Mesenchymal stem cell (in vitro differentiated cells and primary cell): ENCODE measurements at regions not wholly inside any gene's neighbourhood (a gene's known extent, or its start where the extent isn't known, plus 50 kb on each side); places are given as distances from the start of the nearest gene placed in this dataset.

ENCODE experiments used
- DNase-seq: peaks from one replicate; pipeline ENCODE4 v3.0.0-alpha.2; 2013
- H2AFZ ChIP-seq: one replicate; pipeline ENCODE4 v1.6.1; 2013; ENCODE audit warnings: low read depth, mild to moderate bottlenecking, control low read depth, inconsistent platforms, low read length, moderate library complexity
- H2AK5ac ChIP-seq: 2 replicates; pipeline ENCODE4 v1.6.1; 2013; ENCODE audit warnings: low read length, moderate library complexity, mild to moderate bottlenecking, inconsistent platforms; ENCODE audit not compliant: severe bottlenecking
- H2BK120ac ChIP-seq: one replicate; pipeline ENCODE4 v1.6.1; 2013; ENCODE audit warnings: low read depth, mild to moderate bottlenecking, inconsistent platforms, low read length, moderate library complexity
- H2BK12ac ChIP-seq, 2 experiments: one replicate each; pipeline ENCODE4 v1.6.1; 2013; ENCODE audit warnings: inconsistent platforms in 2 of 2, low read length in 2 of 2, mild to moderate bottlenecking in 2 of 2, moderate library complexity in 2 of 2, control low read depth in 1 of 2
- H2BK15ac ChIP-seq: one replicate; pipeline ENCODE4 v1.6.1; 2013; ENCODE audit warnings: mild to moderate bottlenecking, low read depth, inconsistent platforms; ENCODE audit not compliant: poor library complexity, severe bottlenecking
- H2BK5ac ChIP-seq: 2 replicates; pipeline ENCODE4 v1.6.1; 2013; ENCODE audit warnings: low read depth, mild to moderate bottlenecking, low read length, control low read depth, inconsistent platforms; ENCODE audit not compliant: poor library complexity, severe bottlenecking
- H3K14ac ChIP-seq, 2 experiments: one replicate each; pipeline ENCODE4 v1.6.1; 2013; ENCODE audit warnings: inconsistent platforms in 2 of 2, low read length in 2 of 2, control low read depth in 1 of 2, mild to moderate bottlenecking in 1 of 2, moderate library complexity in 1 of 2
- H3K18ac ChIP-seq, 2 experiments: one replicate each; pipeline ENCODE4 v1.6.1; 2013; ENCODE audit warnings: inconsistent platforms in 2 of 2, low read length in 2 of 2, control low read depth in 1 of 2, low read depth in 1 of 2, mild to moderate bottlenecking in 1 of 2
- H3K23ac ChIP-seq, 2 experiments: one replicate each; pipeline ENCODE4 v1.6.1; 2013; ENCODE audit warnings: inconsistent platforms in 2 of 2, low read length in 2 of 2, mild to moderate bottlenecking in 2 of 2, moderate library complexity in 2 of 2, control low read depth in 1 of 2
- H3K27ac ChIP-seq: 2 replicates; pipeline ENCODE4 v1.5.1; 2013; ENCODE audit warnings: mild to moderate bottlenecking, moderate library complexity, low read length, control low read depth, inconsistent platforms; ENCODE audit not compliant: poor library complexity, severe bottlenecking
- H3K27me3 ChIP-seq, 2 experiments: 2 replicates each; pipeline versions ENCODE4 v1.6.1 to v1.7.0; 2013; ENCODE audit warnings: low read length in 2 of 2, mild to moderate bottlenecking in 2 of 2, moderate library complexity in 2 of 2, control low read depth in 1 of 2, inconsistent platforms in 1 of 2; ENCODE audit not compliant: control insufficient read depth in 1 of 2, insufficient read depth in 1 of 2
- H3K36me3 ChIP-seq, 2 experiments: 2 replicates each; pipeline versions ENCODE4 v1.6.1 to v1.7.0; 2013; ENCODE audit warnings: low read length in 2 of 2, control low read depth in 1 of 2, inconsistent platforms in 1 of 2, low read depth in 1 of 2, mild to moderate bottlenecking in 1 of 2; ENCODE audit not compliant: insufficient read depth in 2 of 2, control insufficient read depth in 1 of 2
- H3K4ac ChIP-seq, 2 experiments: one replicate each; pipeline ENCODE4 v1.6.1; 2013; ENCODE audit warnings: inconsistent platforms in 2 of 2, low read length in 2 of 2, mild to moderate bottlenecking in 2 of 2, moderate library complexity in 2 of 2, control low read depth in 1 of 2, low read depth in 1 of 2
- H3K4me1 ChIP-seq: 2 replicates; pipeline ENCODE4 v1.6.1; 2013; ENCODE audit warnings: low read depth, low read length, control low read depth; ENCODE audit not compliant: control insufficient read depth, insufficient read depth
- H3K4me2 ChIP-seq: 2 replicates; pipeline ENCODE4 v1.6.1; 2013; ENCODE audit warnings: low read length, mild to moderate bottlenecking, inconsistent platforms; ENCODE audit not compliant: poor library complexity, severe bottlenecking
- H3K4me3 ChIP-seq, 2 experiments: 2 replicates each; pipeline versions ENCODE4 v1.5.1 to v1.7.0; 2013; ENCODE audit warnings: low read length in 2 of 2, mild to moderate bottlenecking in 2 of 2, control low read depth in 1 of 2, low read depth in 1 of 2; ENCODE audit not compliant: insufficient read depth in 1 of 2
- H3K79me1 ChIP-seq: replicated peaks from 2 replicates; pipeline ENCODE4 v1.6.1; 2013; ENCODE audit warnings: mild to moderate bottlenecking, control low read depth, low read length, inconsistent platforms; ENCODE audit not compliant: poor library complexity, severe bottlenecking
- H3K9ac ChIP-seq: 2 replicates; pipeline ENCODE4 v1.7.0; 2013; ENCODE audit warnings: mild to moderate bottlenecking, low read length, moderate library complexity
- H3K9me3 ChIP-seq: 2 replicates; pipeline ENCODE4 v1.7.0; 2013; ENCODE audit warnings: mild to moderate bottlenecking, low read length; ENCODE audit not compliant: control insufficient read depth
- H4K8ac ChIP-seq: one replicate; pipeline ENCODE4 v1.6.1; 2013; ENCODE audit warnings: inconsistent platforms, mild to moderate bottlenecking, low read length, moderate library complexity
- H4K91ac ChIP-seq: one replicate; pipeline ENCODE4 v1.6.1; 2013; ENCODE audit warnings: mild to moderate bottlenecking, low read length, inconsistent platforms
- WGBS: methylation state at CpG from one replicate; pipeline ENCODE4 v1.1.7; 2013; ENCODE audit warnings: mixed read lengths; 5-methylcytosine and 5-hydroxymethylcytosine counted together

DNA sequence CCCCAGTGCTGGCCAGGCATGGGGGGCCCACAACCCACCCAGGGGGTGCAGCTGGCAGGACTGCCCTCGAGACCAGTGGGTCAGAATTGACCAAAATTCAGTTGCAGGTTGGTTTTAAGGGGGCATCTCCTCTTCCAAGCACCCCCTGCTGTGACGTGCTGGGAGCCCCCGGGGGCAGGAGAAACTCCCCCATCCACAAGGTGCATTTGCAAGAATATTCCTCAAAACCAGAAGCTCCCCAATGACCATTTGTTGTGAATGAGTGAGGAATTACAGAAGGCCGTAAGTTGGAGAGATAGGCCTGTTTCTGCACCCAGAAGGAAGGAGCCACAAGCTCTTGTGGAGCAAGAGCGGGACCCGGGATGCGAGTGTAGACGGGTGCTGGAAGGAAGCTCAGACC lies 414.5 kb downstream of the BRD1 start:
- no peaks in the 10 kb centered on the region for H3K27me3 ChIP-seq
- no peak overlapping the region for H4K91ac ChIP-seq
- WGBS = 73% methylated on average over 6 of the region's 8 CpGs
- DNase-seq = no peak
- no peak overlapping the region for H2BK5ac ChIP-seq
- no peaks in the 10 kb centered on the region for H3K4me1 ChIP-seq
- H3K79me1 ChIP-seq = no peaks in the 10 kb centered on the region
- no peak overlapping the region for H3K27ac ChIP-seq
- H2BK15ac ChIP-seq = no peak overlapping the region
- no peaks in the 10 kb centered on the region for H3K36me3 ChIP-seq
- H3K14ac ChIP-seq = no peak overlapping the region
- peaks cover 10% of the 10 kb centered on the region for H3K9me3 ChIP-seq
- H3K23ac ChIP-seq = no peak overlapping the region
- H3K9ac ChIP-seq = no peak overlapping the region
- no peak overlapping the region for H4K8ac ChIP-seq
- H2BK120ac ChIP-seq = no peak overlapping the region
- no peak overlapping the region for H2BK12ac ChIP-seq
- H2AFZ ChIP-seq = no peak overlapping the region
- H3K4ac ChIP-seq = no peak overlapping the region
- no peak overlapping the region for H3K4me2 ChIP-seq
- no peak overlapping the region for H3K18ac ChIP-seq
- no peak overlapping the region for H2AK5ac ChIP-seq
- no peak overlapping the region for H3K4me3 ChIP-seq

DNA sequence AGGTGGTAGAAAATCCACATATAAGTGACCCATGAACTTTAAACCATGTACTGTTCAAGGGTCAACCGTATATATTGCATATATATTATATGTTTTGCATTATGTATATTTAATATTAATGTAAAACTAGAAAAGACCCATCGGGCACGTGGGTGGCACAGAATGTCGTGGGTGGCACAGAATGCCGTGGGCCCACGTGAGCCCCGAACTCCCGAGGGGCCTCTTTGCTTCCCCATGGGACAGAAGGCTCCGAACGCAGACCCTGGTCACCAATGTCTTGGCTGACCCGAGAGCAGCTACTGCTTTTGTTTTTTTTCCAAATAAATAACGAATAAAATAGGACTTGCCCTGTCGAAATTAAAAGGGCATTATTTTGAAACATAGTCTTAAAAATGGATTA lies 415.4 kb downstream of the BRD1 start:
- Histone ChIP-seq H3K4me3 (no peak overlapping the region), H3K79me1 (no peaks in the 10 kb centered on the region), H3K27ac (no peak overlapping the region), H2BK5ac (no peak overlapping the region), H3K4ac (no peak overlapping the region), H2BK15ac (no peak overlapping the region), H3K18ac (no peak overlapping the region), H4K91ac (no peak overlapping the region), H2BK120ac (no peak overlapping the region), H3K27me3 (no peaks in the 10 kb centered on the region), H2AK5ac (no peak overlapping the region), H3K4me2 (no peak overlapping the region), H3K36me3 (no peaks in the 10 kb centered on the region), H3K14ac (no peak overlapping the region), H3K9me3 (peaks cover 10% of the 10 kb centered on the region), H3K23ac (no peak overlapping the region), H3K4me1 (no peaks in the 10 kb centered on the region), H3K9ac (no peak overlapping the region), H4K8ac (no peak overlapping the region), H2BK12ac (no peak overlapping the region), H2AFZ (no peak overlapping the region)
- DNase-seq = no peak
- WGBS = 83% methylated on average over 11 of the region's 13 CpGs

DNA sequence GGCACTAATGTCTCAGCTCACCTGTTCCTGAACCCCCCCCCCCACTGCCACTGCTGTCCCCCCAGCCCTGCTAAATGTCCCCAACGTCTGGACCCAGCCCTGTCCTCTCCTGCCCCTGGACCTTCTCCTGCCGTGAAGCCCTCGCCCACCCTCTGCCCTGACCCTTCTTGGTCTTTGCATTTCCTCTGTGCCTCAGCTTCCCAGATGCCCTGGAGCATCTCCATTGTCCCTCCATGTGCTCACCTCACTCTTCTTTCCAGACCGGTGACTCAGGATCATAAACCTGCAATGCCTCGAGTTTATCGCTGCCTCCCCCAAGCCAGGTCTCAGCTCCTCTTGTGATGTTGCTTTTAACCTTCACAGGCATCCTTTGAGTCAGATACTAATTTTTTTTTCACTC lies 416.4 kb downstream of the BRD1 start:
- no peak overlapping the region for H3K9ac ChIP-seq
- H3K23ac ChIP-seq = no peak overlapping the region
- no peak overlapping the region for H2BK120ac ChIP-seq
- H3K4me1 ChIP-seq = no peaks in the 10 kb centered on the region
- no peak overlapping the region for H4K91ac ChIP-seq
- H3K4me3 ChIP-seq = no peak overlapping the region
- H3K27ac ChIP-seq = no peak overlapping the region
- H2BK5ac ChIP-seq = no peak overlapping the region
- no peak overlapping the region for H3K4ac ChIP-seq
- H3K79me1 ChIP-seq = no peaks in the 10 kb centered on the region
- no peaks in the 10 kb centered on the region for H3K36me3 ChIP-seq
- no peak overlapping the region for H3K18ac ChIP-seq
- H4K8ac ChIP-seq = no peak overlapping the region
- no peaks in the 10 kb centered on the region for H3K27me3 ChIP-seq
- WGBS = 62% methylated on average over 6 of the region's 6 CpGs
- peaks cover 10% of the 10 kb centered on the region for H3K9me3 ChIP-seq
- no peak overlapping the region for H2BK15ac ChIP-seq
- no peak overlapping the region for H2AK5ac ChIP-seq
- no peak overlapping the region for H3K14ac ChIP-seq
- H2BK12ac ChIP-seq = no peak overlapping the region
- H2AFZ ChIP-seq = no peak overlapping the region
- H3K4me2 ChIP-seq = no peak overlapping the region
- no peak for DNase-seq

DNA sequence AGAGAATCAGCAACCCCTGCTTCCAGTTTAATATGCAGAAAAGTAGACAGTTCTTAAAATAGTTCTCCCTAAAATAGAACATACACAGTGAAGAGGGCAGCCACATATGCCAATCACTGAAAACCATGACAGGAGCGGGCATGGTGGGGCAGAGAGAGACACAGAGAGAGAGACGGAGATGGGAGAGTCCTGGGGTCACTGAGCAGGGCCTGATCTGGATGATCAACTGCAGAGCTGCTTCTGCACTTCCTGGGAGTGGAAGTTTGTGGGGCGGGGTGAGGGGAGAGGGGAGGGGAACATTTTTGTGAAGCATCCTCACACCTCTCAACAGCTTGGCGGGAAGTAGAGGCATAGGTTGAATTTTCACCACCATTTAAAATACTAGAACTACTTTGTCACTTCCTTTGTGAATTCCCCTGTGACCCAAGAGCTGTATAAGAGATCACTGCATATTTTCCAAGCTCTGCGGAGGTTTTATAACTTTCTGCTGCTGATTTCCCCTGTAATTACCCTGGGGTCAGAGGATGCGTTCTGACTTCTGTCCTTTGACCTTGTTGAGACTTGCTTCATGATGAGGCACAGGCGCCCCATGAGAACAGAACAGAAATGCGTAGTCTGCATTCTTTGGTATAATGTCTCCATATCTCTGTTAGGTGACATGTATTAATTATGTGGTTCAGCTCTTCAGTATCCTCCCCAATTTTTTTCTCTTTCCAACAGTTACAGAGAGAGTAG lies 419.4 kb downstream of the BRD1 start:
- H3K36me3 ChIP-seq = no peaks in the 10 kb centered on the region
- H2AK5ac ChIP-seq = no peak overlapping the region
- no peak overlapping the region for H2BK12ac ChIP-seq
- no peak overlapping the region for H4K8ac ChIP-seq
- no peak overlapping the region for H2BK120ac ChIP-seq
- H2BK5ac ChIP-seq = no peak overlapping the region
- H3K4ac ChIP-seq = no peak overlapping the region
- no peak overlapping the region for H3K4me3 ChIP-seq
- H3K9ac ChIP-seq = no peak overlapping the region
- no peaks in the 10 kb centered on the region for H3K79me1 ChIP-seq
- no peak overlapping the region for H3K27ac ChIP-seq
- H2BK15ac ChIP-seq = no peak overlapping the region
- H3K23ac ChIP-seq = no peak overlapping the region
- H2AFZ ChIP-seq = no peak overlapping the region
- H3K9me3 ChIP-seq = peaks cover 10% of the 10 kb centered on the region
- DNase-seq = no peak
- no peak overlapping the region for H3K14ac ChIP-seq
- no peaks in the 10 kb centered on the region for H3K4me1 ChIP-seq
- no peak overlapping the region for H3K18ac ChIP-seq
- no peak overlapping the region for H4K91ac ChIP-seq
- no peak overlapping the region for H3K4me2 ChIP-seq
- 29% methylated on average over 5 of the region's 8 CpGs for WGBS
- no peaks in the 10 kb centered on the region for H3K27me3 ChIP-seq
